Hematopoietic multipotent progenitor cell treated with erythropoietin and hydrocortisone succinate and interleukin-3 and kit ligand, for 8 days (in vitro differentiated cells): ENCODE measurements at regions not wholly inside any gene's neighbourhood (a gene's known extent, or its start where the extent isn't known, plus 50 kb on each side); places are given as distances from the start of the nearest gene placed in this dataset.
"Not testable (repeated sequence)": the region's sequence is repeated elsewhere in the genome, so short reads cannot be mapped to it uniquely, and the experiment has no call there.

ENCODE experiments used
- DNase-seq: peaks from one replicate; pipeline ENCODE4 v3.0.0-alpha.2; 2015

DNA sequence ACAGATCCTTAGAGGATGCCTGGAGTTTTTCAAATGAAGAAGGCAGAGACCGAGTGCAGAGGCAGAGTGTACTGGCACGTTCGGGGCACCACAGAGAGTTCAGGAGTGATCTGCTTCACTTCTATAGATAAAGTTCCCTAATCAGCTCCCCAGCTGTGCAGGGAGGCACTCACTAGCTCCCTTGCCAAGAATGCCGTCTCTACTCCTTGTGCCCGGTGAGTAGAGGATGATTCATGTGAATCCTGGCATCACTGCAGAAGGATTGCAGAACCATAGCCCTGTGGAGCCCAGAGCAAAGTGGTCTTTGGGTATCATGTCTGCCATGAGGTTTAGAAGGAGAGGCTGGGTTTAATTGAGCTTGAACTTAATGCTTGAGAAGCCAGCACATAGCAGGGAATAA is 510.1 kb upstream of the RAB6C start:
- no peak for DNase-seq

- DNase-seq = no peak
Measured at GRCh38 chr2:129469871-129470270, 509.6 kb upstream of the RAB6C start.

DNA sequence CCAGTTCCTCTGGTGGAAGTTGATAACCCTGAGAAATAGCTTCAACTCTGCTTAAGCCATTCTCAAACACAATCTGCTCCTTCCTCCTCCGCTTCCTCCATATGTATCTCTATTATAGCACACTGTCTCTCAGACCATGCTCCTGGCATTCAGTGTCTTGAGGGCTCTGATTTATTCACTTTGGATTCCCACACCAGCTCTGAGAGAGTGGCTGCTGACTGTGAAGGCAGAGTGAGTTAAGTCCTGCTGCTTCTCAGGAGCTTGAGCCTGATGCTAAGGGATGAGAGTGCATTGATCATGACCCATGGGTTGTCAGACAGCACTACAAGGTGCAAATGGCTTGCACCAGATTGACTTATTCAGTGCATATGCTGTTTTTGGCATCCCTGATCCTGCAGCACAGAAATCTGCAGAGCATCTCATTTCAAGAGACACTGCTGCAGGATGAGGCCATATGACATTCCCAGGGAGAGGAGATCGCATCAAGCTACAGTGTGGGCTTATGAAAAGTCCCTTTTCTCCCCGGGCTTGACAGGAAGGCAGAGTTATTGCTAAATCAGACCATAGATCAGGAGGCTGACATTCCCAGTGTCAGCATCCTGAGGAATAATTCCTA is 500.5 kb upstream of the RAB6C start:
- no peak for DNase-seq

- no peak for DNase-seq
Measured at GRCh38 chr2:129479892-129480291, 499.6 kb upstream of the RAB6C start.

DNA sequence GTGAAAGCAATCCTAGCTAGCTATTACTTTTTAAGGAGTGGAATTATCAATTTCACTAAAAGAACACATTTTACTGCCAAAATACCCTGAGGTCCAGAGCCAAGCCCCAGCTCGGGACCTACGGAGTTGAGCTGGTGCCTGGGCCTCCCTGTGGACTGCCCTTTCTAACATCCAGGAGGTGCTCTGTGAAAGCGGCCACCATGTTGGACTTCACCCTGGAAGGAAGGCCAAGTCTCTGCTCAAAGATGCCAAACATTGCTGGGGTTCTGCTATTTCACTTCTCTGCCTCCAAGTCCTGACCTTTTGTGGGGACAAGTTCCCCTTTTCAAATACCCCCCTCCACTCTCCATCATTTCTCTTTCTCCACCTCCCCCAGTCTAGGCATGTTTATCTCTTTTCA is 498.7 kb upstream of the RAB6C start:
- DNase-seq = no peak

DNA sequence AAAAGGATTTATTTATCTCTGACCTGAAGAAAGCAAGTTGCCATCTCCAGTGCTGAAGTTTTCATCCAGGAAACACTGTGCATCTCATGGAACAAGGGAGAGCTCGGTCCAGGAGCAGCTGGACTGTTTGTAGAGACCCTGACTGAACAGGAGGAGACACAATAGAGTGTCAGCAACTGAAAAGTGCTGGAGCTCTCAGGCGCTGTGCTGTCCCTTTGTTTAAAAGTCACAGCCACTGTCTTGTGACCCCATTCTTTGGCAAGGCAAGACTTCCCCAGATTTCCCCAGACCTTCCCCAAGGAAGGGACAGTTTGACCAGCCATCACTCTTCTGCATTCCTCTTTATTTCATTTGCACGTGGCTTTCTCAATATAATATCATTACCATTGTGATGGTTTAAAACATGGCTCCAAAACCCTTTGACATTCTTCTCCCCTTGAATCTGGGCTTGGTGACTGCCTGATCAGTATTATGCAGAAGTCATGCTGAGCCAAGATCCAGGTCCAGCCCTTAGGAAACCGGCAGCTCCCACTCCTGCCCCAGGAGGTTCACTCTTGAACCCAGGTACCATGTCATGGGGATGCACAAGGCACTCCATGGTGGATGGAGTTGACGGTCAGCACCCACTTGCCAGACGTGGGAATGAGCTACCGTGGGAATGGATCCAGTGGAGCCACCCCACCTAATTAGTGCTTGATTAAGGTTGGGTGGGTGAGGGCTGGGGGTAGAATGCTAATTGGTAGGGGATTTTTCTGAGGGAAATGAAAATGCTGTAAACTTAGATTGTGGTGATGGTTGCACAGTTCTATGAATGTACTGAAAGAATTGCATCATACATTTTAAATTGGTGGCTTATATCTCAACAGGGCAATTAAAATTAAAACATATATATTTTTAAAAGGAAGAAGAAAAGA is 497.9 kb upstream of the RAB6C start:
- DNase-seq = no peak

DNA sequence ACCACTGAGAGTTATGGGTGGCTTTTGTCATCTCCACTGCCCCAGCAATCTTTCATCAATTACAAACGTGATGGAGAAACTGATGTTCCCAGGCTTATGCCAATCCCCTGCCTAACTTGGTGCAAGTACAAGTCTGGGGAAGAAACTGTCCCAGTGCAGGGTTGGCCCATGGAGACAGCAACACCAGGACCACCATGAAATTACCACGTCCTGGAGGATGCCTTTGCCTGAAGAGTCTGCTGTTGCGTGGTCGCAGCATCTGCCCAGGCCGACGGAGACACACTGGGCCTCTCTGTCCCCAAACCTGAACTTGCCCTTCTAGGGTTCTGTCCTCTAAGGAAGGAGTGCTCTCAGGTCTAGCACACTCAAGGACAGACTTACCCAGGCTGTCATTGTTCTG is 496.8 kb upstream of the RAB6C start:
- DNase-seq = no peak

DNA sequence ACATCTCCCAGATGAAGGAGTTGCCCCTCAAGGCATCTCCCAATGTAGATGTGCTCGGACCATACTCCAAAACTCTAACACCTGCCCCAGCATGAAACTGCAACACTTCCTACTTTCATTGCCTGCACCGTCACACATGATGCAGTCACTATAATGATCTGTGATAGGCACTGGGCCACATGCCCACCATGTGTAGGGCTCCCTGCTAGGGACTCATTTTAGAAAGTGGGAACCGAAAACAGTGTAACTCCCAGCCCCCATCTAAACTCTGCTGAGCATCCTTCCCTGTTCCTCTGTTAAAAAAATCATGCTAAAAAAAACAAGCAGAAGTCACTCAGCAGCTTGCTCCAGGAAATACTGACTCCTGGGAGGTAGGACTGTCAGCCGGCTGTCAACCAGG is 496.1 kb upstream of the RAB6C start:
- DNase-seq = no peak

DNA sequence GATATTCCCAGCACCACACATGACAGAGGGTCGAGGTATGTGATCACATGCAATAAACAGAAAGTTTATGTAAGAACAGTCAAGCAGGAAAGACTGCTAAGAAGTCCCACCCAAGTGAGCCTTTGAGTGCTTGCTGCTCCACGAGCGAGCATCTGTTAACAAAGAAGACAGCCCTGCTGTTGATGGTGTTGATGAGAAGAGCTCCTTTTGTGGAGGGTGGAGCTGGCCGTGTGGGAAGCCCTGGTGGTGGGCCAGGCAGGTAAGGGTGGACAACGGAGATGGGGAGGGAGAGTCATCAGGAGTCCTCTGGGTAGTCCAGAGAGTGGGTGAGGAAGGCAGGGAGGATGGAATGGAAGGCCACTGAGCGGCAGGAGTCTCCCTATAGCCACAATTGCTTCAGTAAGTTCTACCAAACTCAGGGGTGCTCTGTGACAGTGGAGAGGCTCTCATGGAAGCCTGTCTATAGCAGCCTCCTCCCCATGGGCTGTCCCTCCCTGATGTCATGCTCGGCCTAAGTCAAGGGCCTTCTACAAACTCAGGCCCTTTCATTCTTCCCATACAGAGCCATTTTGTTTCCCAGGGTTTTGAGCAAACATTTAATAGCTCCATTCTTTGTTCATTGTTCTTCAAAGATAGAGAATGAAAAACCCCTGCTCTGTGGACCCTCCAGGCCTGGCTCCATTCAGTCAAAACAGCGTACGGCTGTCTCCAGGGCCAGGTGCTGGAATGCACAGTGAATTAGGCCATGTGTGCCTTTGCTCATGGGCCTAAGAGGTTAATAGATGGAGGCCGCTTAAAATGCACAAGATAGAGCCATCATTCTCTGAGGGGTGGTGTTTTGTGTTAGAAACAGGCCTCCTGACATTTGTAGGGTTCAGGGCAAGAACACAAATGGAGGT is 494.2 kb upstream of the RAB6C start:
- no peak for DNase-seq

- no peak for DNase-seq
Measured at GRCh38 chr2:129488376-129488775, 491.1 kb upstream of the RAB6C start.

GRCh38 chr2:129490641-129491040 is 488.8 kb upstream of the RAB6C start:
- DNase-seq = no peak

DNA sequence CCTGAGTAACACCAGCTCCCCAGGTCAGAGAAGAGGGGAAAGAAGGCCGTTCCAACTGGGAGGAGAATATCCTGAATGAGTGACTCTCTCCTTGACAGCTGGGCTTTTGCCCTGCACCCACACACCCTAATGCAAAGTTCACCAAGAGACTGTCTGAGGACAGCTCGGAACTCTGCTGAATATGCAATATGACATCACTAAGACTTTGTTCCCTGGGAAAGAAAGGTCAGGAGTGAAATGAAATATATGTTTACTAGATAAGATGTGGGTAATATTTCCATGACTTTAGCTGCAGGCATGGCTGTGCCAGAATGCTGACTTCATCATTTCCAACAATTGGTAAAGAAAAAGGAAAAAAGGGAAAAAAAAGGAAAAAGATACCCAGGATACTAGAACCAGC is 488.2 kb upstream of the RAB6C start:
- DNase-seq = no peak

DNA sequence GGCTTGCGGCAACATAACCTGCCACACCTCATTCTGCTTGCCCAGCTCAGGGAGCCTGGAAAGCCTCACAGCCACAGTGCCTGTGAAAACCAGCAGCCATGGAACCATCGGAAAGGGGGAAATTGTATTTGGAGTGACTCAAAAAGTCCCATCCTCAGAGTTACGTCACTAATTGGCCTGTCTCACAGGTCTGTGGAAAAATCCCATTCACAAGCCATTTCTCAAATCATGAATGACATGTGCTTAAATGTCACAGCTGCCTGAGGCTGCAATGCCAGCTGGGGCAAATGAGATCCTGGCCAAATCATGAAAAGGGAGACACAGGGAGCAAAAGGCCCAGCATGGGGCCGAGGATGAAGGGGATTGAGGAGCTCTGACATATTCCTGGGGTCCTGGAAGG is 486.9 kb upstream of the RAB6C start:
- no peak for DNase-seq

DNA sequence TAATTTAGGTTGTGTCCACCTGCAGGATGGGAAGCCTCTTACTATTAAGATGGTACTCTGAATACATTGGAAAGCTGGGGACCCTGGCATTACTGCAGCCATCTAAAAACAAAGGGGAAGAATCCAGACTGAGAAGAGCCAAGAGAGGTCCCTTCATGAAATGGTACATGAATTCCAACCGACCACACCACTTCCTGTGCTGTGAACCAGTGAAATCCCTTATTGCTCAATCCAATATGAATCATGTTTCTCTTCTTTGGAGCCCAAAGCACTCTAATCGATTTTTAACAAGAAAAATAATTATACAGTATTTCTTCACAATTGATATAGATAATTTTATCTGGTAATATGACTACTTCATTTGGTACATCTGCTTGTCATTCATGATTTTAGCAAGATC is 479.7 kb upstream of the RAB6C start:
- no peak for DNase-seq

GRCh38 chr2:129502781-129503180 is 476.7 kb upstream of the RAB6C start:
- DNase-seq = no peak

DNA sequence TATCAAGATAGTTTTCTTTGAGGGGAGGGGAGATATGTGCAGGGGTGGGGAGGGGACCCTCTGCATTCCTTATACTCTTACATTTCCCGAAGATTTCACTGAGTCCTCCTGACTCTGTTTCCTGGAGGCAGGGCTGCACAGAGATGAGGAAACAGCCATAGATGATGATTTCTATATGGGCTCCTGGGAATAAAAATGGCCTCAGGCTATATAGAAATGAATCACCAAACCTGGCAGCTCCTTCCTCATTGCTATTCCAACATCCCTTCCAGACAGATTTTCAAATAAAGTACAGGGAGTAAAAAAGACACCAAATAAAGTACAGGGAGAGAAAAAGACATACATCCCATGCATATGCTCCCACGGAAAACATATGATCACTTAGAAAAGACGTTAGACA is 474.8 kb upstream of the RAB6C start:
- DNase-seq = no peak

DNA sequence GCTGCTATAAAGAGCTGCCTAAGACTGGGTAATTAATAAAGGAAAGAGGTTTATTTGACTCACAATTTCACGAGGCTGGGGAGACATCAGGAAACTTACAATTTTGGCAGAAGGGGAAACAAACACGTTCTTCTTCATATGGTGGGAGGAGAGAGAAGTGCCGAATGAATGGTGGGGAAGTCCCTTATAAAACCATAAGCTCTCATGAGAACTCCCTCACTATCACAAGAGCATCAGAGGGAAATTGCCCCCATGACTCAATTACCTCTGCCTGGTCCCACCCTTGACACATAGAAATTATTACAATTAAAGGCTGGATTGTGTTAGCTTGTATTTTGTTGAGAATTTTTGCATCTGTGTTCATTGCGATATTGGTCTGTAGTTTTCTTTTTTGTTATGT is 460.5 kb upstream of the RAB6C start:
- DNase-seq = no peak

GRCh38 chr2:129532158-129532557 is 447.3 kb upstream of the RAB6C start:
- not testable (repeated sequence) for DNase-seq

- DNase-seq = no peak
Measured at GRCh38 chr2:129548880-129549279, 430.6 kb upstream of the RAB6C start.

- DNase-seq = no peak
Measured at GRCh38 chr2:129550536-129550935, 428.9 kb upstream of the RAB6C start.

DNA sequence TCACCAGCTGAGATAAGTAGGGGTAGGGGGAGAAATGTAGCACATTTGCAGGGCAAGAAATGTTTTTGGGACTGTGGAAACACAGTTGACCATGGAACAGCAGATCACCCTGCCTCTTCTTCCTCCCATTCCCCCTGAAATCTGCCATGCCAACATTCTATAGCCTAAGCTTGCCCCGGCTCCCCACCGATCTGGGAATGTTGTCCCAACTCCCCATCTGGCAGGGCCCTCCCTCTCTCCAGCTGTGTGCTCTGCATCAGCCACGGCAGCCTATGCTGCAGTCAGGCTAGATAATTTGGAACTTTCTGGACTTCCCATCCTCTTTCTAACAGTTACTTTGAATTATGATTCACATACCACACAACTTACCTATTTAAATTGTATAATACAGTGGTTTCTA is 425.1 kb upstream of the RAB6C start:
- no peak for DNase-seq

GRCh38 chr2:129559101-129559500 is 420.4 kb upstream of the RAB6C start:
- DNase-seq = no peak

GRCh38 chr2:129565551-129566109 is 413.8 kb upstream of the RAB6C start:
- DNase-seq = no peak
